Limb (tissue), 2 donors: ENCODE measurements at regions not wholly inside any gene's neighbourhood (a gene's known extent, or its start where the extent isn't known, plus 50 kb on each side); places are given as distances from the start of the nearest gene placed in this dataset.
A peak's percentile ranks its signal among the peaks of the same experiment; 100 is the strongest.

Experiments used
- DNase-seq, 2 donors: peaks; one replicate each; pipeline ENCODE4 v3.0.0-alpha.2; 2016; ENCODE audit errors: extremely low spot score in 2 of 2

- no peak for DNase-seq
Measured at GRCh38 chr9:13990994-13991393, 322.9 kb downstream of the NFIB start.

GRCh38 chr9:13990331-13990730 lies 323.6 kb downstream of the NFIB start:
- peak in 1 of 2 donors; percentile 31 for DNase-seq

- no peak for DNase-seq
Measured at GRCh38 chr9:13988944-13989343, 325.0 kb downstream of the NFIB start.

- DNase-seq = no peak
Measured at GRCh38 chr9:13983607-13984006, 330.3 kb downstream of the NFIB start.

DNA sequence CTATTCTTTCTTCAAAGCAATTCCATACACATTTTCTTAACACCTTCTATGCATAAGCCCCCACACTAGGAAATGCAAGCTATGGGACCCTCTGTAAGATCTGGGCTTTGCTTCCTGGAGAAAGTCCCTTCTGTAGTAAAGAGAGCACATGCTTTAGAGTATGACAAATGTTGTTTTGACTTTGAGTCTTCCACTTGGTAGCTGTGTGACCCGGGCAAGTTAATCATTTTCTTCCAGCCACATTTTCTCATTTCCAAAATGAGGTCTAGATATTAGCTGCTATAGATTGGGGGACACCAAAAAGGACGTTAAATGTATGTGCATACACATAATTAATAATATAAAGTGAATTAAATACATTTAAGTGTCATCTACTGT lies 334.0 kb downstream of the NFIB start:
- DNase-seq = no peak

DNA sequence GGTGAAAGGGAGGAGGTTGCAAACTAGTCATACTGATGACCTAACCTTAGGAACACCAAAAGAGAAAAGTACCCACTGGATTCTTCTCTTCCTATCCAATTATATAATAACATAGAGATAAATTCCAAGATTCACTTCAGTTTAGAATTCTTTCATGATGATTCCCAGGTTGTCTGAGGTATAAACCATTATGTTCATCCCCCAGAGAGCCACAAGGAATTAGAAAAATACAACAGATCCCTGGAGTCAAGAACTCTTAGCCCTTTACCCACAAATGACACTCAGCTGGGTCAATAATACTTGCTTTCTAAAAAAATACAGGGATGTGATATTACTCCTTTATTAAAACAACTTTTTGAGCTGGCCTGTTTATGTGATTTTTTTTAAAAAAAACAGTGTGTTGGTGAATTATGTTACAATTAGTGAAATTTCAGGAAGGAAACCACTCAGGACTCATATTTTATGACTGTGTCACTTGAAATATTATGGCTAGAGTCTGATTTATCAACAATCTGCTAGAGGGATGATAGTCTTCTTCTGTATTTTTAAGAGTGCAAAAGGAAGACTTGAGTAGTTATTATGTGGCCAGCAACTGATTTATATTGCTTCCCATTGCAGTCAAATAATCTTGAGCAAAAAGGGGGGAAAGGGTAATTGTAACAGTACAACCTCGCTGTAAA lies 338.2 kb downstream of the NFIB start:
- no peak for DNase-seq

DNA sequence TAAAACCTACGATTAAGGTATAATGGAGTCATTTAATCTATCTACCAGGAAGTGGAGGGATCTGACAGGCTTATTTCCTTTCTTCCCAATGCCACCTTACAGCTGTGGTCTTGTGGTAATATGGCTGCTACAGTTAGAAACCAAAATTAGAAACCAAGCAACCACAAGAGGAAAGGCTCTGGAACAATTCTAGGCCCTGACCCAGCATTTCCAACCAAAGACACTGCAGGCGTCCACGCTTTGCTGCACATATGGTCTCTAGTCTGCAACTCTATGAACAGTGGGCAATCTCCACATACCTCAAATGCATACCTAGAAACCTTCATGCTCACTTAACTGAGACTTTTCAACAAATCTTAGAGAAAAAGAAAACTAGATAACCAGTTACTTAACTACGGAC lies 339.1 kb downstream of the NFIB start:
- DNase-seq = no peak

DNA sequence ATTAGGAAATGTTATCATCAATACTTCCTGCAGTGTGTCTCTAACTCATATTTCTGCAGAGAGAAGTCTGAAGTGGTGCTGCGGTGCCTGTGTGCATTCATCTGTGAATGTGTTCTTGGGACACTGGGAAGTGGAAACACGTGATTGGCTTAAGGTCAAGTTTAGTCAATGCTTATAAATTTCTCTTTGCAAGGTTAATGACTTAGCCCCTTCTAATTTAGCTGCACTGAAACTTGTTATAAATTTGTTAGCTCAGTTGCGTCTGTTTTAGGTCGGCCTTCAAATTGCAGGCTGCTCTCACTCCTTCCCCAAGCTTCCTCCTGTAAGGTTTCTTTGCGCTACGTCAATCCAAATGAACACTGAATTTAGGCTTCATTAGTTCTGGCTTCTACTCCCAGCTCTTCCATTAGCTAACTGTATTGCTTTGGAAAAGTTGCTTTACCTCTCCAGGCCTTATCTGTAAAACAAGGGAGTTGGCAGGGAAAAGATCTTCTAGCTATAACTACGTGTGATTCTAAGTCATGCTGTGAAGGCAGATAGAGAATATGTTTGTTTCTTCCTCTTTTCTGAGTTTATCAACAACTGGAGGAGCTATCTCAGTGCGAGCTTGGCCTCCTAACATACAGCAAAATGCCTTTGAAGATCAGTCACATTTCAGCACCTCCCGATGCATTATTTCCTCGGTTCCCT lies 341.8 kb downstream of the NFIB start:
- no peak for DNase-seq

GRCh38 chr9:13971415-13971814 lies 342.5 kb downstream of the NFIB start:
- DNase-seq = no peak

GRCh38 chr9:13970426-13970825 lies 343.5 kb downstream of the NFIB start:
- DNase-seq = no peak

- no peak for DNase-seq
Measured at GRCh38 chr9:13970018-13970417, 343.9 kb downstream of the NFIB start.

DNA sequence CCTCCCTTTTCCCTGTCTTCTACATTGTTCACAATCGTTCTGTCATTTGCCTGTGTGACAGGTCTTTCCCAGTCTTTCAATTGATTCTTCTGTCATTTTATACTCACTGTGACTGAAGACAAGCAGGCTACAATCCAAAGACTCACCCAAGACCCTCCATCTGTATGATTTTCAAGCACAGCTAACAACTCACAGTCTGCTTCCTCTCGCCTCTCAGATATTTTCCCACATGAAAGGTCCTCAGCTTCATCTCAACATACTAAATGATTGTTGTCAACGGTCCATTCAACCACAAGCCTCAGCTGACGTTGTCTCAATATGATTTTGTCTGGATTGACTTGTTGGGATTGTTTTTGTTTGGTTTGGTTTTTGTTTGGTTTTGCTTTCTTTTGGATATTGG lies 346.5 kb downstream of the NFIB start:
- DNase-seq = no peak

GRCh38 chr9:13967011-13967410 lies 346.9 kb downstream of the NFIB start:
- no peak for DNase-seq

DNA sequence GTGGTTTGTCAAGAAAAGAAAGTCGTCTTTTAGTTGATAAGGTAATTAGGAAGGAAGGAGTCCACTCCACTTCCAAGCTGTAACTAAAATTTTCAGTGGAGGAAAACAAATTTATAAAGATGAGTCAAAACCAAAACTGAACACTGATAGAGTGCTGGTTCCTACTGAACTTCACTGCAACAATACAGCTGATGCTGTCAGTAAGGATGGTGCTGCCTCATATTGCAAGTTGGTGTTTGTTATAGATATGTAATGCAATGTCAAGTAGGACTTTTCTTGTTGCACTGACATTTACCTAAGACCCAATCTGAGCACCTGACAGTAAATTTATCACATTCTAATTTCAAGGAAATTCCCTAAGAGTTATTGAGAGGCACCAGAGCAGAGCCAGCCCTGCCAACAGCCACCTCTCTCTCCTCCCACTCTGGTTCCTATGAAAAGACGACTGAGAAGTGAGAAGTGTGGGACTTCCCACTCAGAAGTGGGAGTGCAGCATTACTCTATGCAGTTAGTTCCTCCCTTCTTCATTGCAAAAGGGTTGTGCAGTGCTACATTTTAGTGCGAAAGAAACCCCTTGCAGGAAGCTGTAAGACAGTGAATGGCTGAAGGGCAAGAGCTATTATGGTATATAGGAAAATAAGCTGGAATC lies 350.8 kb downstream of the NFIB start:
- DNase-seq = no peak

DNA sequence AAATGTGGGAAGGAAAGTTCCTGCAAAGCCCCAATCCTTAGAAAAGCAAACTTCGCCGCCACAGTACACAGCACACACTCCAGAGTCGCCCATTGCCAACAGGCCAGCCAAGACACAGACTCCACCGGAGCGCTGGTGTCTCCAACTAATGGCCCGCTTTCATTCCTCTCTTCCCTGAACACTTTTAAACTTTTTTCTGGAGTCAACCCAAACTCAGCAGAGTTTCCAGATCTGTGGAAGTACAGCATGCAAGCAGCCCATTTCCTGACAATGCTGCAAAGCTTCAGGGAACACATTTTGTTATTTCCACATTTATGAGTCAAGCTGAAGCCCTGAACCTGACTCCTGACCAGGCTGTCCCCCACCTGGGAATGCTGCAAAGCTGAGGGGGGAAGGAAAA lies 351.9 kb downstream of the NFIB start:
- DNase-seq = peak; percentile 45 to 58

DNA sequence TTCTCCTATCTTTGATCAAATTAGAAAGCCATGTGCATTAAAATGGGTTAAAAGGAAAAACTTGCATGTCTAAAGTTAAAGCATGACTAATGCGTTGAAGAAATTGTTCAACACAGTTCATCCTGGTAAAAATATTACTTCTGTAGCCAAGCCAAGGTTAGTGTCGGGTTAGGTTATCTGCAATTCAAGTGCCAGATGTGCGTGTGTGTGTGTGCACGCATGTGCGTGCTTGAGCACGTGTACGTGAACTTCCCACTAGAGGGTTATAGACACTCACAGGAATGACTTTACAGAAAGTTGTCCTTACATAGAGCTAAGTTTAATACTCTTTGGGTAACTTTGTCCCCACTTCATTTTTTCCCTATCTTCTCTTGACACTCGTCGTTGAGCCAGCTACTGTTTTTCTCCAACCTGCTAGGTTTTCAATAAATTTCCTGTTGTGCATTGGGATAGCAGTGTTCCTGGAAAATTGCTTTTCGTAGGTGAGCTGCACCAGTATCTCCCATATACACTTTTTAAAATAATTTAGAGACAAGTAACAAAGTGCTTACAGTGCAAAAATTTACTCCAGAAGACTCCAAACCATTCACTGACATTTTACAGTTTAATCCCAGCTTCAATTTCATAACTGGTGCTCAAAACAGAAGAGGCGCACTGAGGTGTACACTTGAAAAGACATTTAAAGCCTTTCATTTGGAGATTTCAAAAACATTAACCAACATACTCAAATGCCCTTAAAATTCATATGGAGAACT lies 353.8 kb downstream of the NFIB start:
- no peak for DNase-seq

DNA sequence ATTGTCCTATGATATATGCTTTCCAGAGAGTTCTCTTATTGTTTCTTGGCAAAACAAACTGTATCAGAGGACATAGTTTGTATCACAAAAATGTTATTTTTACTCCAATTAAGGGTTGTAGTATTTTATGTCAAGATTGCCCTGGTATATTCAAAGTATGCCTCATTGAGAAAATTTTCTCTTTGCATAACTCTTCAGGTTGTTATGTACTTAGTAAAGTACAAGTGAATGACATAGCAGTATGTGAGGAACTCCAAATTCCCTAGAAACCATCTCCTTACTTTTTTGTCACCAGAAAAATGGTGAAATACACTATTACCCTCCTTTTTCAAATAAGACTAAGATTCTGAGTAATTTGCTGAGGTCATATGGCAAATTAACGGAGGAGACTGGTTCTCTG lies 355.3 kb downstream of the NFIB start:
- no peak for DNase-seq

GRCh38 chr9:13957089-13957488 lies 356.9 kb downstream of the NFIB start:
- no peak for DNase-seq

- DNase-seq = no peak
Measured at GRCh38 chr9:13956107-13956506, 357.8 kb downstream of the NFIB start.

DNA sequence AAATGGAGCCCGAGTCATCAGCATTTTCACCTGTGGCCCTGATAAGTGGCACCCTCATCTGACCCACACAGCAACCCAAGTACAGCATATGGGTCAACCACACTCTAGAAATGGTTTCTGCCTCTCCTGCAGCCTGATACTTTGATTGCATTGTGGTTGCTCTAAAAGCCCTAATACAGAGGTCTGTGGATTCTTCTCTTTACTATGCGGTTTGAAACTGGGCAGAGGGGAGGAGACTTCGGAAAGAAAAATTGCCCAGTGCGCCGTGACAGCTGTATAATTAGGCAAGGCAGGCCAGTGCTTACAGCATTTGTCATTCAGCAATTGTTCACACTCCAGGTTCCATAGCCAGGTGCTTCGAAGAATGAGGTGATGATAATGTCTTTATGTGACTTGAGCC lies 361.0 kb downstream of the NFIB start:
- no peak for DNase-seq

- no peak for DNase-seq
Measured at GRCh38 chr9:13948037-13948436, 365.9 kb downstream of the NFIB start.

GRCh38 chr9:13943176-13943575 lies 370.8 kb downstream of the NFIB start:
- no peak for DNase-seq
